NOMO-1 (cell line): ENCODE measurements at regions not wholly inside any gene's neighbourhood (a gene's known extent, or its start where the extent isn't known, plus 50 kb on each side); places are given as distances from the start of the nearest gene placed in this dataset.

Experiments
- DNase-seq, 2 experiments: peaks; one replicate each; lab custom pipeline; 2025; ENCODE audit not compliant: unreplicated experiment in 2 of 2; lab: John Stamatoyannopoulos, UW

DNA sequence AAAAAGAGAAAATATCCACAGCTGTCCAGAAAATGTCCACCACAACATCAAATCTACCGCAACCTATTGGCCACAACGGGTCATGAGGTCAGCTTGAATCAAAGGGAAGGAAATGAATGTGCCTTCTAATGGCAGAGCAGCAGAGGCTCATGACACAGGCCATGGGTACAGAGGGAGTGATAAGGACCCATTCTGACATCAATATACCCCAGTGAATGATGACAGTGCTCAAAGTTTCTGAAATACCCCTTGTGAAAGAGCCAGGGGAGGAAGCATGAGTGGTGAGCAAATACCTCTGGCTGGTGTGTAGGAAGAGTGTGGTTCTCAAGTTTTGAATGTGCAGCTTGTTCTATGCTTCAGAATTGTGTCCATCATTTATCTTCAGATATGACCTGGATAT, 348.2 kb downstream of the IRX1 start:
- no peak for DNase-seq

DNA sequence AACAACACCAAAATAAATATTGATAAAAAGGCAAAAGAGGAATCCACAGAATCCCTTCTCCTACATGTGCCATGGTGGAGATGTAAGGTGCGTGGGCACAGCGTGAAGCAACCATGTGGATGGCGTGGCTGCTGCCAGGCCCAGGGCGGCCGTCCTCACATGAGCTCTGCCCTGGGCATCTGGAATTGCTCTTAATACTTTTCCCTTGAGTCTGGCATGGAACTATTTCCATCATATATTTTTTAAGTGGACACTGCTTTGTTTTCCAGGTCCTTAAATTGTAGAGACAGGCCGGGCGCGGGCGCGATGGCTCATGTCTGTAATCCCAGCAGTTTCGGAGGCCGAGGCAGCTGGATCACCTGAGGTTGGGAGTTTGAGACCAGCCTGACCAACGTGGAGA, 349.3 kb downstream of the IRX1 start:
- no peak for DNase-seq

DNA sequence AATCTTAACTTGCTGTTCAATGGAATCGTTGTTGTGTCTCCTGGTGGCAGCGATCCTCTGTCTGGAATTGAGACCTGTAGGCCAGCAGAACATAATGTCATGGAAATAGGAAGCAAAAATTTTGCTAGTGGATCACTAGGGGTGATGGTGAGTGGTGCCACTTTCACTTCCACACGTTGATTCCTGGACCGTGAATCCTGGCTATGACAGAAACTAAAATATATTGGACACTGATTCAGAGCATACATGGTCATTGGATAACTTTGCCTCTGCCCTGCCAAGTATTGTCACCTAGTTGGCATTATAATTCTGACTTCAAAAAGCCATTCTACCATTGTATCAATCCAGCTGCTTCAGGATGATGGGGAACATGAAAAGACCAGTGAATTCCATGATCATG, 353.2 kb downstream of the IRX1 start:
- DNase-seq: no peak

DNA sequence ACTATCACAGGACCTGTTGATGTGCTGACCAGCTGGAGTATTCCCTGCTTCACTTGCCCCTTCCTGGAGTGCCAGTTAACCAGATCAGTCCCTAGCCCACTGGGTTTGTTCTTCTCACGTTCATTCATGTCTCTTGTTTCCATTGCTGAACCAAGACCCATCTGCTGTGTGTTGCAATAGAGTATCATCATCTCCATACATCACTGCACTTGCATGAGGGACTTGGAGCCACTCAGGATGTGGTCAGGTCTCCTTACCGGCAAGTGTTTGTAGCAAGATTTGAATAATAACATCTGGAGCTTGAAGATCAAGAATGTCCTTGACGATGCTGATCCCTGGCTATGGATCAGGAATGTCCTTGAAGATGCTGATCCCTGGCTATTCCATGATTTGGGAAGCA, 358.6 kb downstream of the IRX1 start:
- no peak for DNase-seq

DNA sequence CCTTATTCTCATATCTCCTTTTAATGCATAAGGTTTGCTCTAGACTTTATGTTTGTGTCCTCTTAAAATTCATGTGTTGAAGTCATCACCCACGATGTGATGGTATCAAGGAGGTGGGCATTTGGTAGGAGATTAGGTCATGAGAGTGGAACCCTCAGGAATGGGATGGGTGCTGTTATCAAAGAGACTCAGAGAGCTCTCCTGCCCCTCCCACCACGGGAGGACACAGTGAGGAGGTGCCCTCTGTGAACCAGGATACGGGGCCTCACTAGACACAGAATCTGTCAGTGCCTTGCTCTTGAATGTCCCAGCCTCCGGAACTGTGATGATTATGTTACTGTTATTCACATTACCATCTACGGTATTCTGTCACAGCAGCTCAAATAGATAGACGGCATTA, 359.0 kb downstream of the IRX1 start:
- no peak for DNase-seq

DNA sequence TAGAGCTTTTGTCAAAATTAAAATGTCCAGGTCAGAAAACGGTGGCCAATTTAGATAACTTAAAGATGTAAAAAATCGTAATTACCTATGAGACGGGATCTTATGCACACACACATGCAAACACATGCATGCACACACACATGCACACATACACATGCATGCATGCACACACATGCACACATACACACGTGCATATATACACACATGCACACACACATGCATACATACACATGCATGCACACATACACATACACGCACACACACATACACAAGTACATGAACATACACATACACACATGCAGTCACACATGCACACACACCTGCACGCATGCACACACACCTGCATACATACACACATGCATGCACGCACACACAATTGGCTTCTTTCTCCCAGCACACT, 362.0 kb downstream of the IRX1 start:
- DNase-seq: no peak

DNA sequence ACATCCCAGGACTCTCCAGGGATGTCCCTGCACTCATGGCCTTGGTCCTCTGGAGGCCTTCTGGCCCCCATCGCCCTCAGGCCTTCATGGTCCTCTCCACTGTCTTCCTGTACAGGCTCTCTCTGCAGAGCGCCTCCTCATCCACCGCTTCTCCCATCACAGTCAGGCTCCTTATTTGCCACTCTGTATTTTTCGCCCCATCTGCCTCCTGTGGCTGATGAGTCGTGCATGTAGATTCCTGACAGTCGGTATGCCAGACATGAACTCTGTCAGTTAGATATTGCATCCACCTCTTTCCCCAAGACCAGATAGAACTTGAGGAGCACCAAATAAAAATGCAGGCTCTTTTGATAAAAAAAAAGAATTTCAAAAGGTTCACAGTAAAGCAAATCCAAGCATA, 362.8 kb downstream of the IRX1 start:
- DNase-seq: no peak

DNA sequence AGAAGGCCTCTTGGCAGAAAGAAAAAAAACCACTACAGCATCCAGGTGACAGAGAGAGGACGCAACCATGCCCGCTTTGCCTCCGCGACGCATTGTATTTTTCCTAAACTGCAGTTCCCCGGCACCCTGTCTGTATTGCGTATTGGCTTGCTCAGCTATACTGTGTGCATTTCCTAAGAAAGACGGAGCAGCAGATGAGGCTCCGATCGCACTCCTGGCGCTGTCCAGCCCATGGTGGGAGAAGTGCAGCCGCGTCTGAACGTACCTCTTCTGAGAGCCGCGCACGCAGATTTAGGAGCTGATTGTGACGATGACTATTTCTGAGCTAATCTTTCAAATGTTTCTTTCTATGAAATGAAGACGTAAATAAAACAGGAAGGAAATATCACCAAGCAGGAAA, 366.5 kb downstream of the IRX1 start:
- no peak for DNase-seq

DNA sequence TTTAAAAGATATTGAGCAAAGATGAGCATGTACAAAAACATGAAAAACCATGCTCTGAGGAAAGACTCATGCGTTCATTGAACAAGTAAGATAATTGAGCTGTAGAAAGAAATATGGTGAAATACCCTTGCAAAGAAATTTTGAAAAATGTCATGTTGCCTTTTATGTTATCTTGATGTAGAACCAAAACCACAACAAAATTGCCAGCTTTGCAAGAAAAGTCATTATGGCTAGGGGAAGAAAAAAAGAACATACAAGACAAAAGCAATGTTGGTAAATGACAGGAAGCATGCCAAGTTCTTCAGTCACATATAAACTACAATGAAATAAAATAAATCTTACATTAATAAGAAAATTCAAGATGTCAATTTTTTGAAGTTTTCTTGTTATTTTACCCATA, 368.0 kb downstream of the IRX1 start:
- DNase-seq: no peak

DNA sequence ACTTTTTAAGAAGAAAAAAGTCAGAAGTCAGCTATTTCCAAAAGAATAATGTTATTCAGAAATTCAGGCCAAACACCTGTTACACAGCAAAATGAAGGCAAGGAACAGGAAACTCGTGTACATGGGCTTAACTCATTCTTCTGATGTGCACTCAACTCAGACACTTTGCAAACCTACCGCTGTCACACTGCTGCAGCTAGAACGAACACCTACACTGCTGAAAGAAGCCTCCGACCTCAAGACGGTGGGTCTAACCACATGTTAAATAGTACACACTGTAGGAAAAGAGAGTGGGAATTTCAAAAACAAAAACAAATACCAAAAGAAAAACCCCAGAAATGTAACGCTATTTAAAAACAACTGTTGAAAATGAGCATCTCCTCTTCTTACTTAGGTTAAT, 384.5 kb downstream of the IRX1 start:
- no peak for DNase-seq

DNA sequence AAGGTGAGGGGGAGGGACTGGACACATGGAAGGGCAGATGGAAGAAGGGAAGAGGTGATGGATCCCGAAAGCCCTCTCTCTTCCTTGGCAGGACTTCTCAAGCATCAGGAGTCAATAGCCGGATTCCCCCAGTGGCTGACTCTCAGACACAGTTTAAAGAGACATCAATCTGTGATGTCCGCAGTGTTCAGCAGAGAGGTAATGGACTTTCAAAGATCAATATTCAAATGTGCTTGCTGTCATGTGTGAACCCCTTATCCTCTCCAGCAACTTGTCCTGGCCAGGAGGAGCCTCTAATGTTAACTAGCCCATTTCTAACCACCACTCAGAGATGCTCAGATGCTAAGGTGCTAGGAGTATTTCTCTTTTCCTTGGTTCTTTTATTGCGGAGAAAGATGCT, 392.2 kb downstream of the IRX1 start:
- DNase-seq: no peak

DNA sequence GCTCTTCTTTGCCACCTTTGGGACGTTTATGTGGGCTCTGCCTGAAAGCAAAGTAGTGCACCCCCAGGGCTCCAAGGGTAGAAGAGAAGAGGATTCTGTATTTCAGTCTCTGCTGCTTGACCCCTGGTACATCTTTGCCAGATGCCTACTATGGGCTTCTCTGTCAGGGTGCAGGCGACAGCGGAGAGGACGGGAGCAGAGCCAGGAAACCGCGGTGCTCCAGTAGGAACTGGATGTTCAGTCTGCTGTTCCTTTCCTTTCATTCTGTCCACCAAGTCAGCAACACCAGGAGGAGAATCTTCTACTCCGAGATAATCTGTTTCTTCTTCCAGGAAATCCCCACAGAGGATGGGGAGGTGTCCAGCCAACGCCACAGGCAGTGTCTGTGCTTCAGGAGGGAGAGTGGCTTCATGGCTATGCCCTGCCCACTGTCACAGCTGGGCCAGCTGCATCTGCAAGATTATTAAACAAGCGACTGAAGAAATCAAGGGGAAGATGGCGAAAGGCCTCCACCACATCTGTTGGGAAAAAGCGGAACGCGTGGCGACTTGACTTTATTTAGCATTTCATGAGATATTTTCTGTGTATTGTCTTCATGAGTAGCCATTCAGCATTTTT, 398.3 kb downstream of the IRX1 start:
- no peak for DNase-seq

DNA sequence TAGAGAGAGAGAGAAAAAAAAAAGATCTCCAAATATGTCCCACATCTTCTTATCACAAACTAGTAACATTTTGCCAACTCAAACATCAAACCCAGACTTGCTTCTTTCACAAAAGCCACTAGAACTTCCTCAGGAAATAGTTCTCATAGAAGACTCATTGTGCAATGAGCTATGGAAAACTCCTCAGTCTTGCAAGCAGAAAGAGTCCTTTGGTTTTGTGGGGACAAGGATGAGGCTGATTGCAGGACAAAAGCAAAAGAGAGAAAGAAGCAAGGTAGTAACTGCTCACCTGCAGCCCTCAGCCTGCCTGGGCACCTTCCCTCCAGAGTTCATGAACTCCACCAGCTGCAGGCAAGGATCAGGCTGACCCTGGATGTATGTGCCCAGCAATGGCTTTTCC, 399.0 kb downstream of the IRX1 start:
- no peak for DNase-seq

DNA sequence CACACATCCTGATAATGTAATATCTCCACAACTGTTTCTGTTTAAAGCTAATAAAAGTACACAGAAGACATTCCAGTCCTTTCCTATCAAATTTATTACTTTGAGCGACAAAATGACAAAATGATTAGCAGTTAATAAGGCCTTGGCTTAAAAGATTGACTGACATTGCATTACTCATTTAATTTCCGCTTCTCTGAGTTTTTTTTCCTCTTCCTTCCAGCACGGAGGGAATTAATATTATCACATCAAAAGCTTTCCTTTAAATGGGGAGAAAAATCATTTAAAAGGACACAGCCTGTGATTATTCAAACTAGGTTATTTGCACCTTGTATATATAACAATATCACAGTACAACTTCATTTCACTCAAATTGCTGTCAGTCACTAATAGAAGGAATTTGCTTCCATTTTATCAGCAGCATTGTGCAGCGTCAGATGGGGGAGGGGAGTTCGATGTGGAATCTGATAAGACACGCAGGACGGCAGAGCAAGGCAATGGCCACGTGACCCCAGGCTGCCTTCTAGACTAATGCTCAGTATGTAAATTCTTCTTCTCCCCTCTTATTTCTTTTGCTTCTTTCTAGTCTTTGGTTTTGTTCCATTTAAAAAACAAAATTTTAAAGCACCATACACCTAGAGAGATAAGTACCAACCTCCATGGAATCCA, 400.5 kb downstream of the IRX1 start:
- no peak for DNase-seq

DNA sequence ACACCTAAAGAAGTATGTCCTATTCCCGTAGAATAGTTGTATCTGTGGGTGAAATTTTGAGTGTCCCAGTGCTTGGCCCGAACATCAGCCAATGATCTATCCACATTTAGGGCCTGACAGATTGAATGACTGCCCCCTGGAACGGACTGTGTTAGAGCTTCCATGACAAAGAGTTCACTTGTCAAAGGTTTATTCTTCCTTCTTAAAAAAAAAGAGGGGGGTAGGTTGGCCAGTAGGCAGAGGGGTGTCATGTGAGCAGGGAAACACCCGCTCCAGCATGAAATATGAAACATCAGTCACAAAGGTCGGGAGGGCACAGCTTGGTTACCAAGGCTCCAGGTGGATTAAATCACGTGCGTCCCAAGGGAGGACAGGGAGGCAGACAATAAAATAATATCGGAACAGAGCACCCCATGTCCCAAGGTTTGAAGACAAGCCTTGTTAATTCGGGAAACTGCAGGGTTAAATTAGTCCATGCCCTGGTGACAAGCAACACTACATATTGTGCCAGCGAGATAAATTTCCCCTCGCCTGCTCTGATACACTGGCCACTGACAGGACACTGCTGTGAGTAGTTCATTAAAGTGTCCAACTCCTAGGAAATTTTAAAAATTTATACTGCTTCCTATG, 401.2 kb downstream of the IRX1 start:
- no peak for DNase-seq

DNA sequence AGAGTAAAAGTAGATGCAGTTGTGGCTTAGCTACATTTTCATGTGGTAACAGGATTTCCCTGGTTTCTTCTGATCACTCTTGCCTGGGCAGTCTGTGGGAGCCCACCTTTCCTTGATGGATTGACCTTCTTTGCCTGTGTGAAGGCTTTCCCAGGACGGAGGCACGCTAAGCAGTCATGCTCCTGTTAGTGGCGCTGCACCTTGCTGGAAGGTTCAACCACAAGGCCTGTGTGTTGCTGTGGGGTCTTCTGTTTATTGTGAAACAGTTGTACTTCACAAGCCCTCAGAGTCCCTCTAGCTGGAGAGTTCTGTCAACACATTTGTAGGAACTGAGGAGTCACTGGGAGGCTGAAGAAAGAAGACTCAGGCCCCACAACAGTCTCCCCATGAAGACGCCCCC, 402.0 kb downstream of the IRX1 start:
- no peak for DNase-seq

DNA sequence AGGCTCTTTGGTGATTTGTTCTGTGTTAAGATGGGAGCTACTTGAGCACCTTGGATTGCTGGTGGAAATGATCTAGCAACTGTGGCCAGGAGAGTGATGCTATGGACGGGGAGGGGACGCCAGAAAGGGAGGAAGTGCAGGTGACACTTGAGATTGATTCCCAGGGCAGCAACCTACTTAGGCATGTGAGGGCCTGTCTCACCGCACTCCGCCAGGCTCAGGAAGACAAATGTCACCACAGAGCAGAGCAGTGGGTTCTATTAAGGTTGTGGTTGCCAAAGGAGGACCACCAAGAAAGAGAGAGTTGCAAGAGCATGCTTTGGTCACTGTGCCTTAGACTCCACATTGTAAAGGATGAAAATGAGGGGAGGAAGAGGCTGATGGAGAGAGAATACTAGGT, 404.3 kb downstream of the IRX1 start:
- no peak for DNase-seq

DNA sequence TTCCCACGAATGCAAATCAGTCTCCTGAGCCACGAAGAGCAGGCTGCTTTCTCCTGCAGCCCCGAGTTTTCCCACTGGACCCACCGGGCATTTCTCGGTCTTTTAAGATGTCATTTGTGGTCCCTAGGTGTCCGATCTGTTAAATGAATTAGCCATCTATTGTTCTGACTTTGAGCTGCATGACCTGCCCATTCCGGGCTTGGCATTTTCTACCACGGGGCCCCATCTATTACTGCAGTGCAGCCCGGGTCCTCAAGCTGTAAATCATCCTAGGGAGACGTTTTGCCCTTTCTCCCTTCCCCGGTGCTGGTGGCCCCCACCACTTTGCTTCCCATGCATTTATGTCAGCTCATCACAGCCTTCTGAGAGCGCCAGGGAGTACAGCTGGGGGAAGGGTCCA, 405.4 kb downstream of the IRX1 start:
- DNase-seq: no peak

DNA sequence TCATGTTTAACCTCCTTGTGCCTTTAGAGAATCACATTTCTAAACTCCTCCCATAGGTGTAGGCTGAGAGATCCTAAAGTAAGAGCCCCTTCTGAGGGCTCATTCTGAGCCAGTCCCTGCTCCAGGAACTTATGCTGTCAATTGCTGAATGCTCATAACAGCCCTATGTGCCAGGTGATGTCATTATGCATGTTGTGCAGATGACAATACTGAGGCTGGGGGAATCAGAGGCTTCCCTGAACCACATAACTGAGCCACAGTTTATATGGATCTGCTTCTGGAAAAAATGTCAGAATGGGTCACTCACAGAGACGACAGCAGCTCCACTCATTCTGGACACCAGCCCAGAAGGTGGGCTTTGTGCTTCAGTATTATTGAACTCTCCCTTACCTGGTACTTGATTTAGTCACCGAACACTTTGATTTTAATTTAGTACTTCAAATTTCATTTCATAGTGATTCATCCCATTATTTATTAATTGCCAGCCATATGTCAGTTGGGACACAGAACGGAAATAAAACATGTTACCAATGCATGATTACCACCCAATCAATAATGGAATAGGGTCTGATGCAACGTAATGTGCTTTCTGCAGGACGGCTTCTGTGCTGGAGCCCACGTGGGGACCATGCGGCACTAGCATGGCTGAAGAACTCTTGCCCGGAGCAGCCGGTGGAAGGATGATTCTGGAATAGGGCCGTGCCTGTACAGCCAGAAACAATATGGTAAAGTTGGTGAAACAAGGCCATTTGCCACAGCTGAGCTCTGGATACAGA, 406.3 kb downstream of the IRX1 start:
- DNase-seq: no peak

DNA sequence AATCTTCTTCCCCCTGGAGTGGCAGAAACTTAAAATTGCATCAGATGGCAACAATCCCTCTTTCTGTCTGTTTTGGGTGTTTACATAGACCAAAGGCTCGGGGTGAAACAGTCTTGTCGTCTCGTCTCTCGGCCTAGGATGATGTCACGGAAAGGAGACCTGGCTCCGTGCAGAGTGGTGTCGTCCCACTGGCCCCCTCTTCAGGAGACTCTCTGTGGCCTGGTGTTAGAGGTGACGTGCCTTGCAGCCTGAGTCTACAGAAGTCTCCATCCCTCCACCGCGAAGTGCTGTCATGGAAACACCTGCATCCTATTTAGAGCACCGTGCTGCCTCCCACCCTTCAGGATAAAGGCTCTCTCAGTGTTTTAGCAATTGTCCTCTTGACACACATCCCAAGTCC, 409.7 kb downstream of the IRX1 start:
- no peak for DNase-seq

DNA sequence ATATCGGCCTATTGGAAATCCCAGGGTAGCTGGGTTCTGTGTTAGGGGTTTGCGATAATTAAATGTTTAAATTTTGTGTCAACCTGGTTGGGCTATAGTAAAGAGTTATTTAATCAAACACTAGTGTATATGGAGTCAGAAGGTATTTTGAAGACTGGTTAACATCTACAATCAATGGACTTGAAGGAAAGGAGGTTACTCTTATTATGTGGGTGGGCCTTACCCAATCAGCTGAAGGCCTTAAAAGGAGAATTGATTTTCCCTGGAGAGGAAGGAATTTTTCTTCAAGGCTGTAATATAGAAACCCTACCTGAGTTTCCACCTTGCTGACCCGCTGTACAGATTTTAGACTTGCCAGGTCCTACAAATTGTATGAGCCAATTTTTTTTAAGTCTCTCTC, 411.4 kb downstream of the IRX1 start:
- no peak for DNase-seq

DNA sequence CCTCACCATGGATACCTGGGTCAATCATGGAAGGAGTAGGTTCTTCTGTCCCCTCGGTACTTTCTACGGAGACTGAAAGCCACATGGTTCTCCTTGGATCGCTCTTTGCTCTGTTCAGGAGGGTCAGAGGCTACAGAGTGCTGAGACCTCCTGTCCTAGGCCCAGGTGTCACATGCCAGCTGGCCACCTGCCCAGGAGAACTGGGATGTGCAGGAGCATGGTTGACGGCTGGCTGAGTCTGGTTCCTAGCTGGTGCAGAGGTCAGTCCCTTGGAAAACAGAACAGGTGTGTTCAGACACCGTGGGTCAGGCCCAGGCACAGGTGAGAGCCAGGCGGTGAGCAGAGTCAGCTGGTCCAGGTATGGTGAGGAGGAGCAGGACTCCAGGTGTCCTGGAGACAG, 416.3 kb downstream of the IRX1 start:
- no peak for DNase-seq
